Fibroblast of peridontal ligament (primary cell): ENCODE measurements at regions not wholly inside any gene's neighbourhood (a gene's known extent, or its start where the extent isn't known, plus 50 kb on each side); places are given as distances from the start of the nearest gene placed in this dataset.
A peak's percentile ranks its signal among the peaks of the same experiment; 100 is the strongest.
"Not testable (repeated sequence)": the region's sequence is repeated elsewhere in the genome, so short reads cannot be mapped to it uniquely, and the experiment has no call there.

ENCODE experiments used
- DNase-seq: peaks from one replicate; pipeline ENCODE4 v3.0.0-alpha.2; 2010; ENCODE audit errors: extremely low read depth

DNA sequence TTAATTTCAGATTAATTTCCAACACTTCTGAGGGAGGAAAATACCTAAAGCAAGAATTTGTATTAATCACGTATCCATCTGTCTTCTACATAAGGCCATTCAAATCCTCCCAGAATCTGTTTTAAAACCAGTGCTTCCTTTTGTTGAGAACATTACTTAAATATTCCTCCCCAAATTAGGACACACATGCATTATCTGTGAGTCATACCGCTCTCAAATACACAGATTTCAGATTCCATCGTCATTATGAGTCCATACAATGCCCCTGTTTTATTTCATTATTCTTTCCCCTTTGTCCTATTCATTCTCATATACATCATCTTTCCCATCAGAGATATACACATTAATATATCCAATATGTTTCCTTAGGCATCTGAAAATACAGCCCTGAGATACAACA, 57.3 kb upstream of the PRSS12 start:
- DNase-seq, result peak; percentile 77

- DNase-seq, result peak; percentile 81
Observed at GRCh38 chr4:118417325-118417724, 64.5 kb upstream of the PRSS12 start.

DNA sequence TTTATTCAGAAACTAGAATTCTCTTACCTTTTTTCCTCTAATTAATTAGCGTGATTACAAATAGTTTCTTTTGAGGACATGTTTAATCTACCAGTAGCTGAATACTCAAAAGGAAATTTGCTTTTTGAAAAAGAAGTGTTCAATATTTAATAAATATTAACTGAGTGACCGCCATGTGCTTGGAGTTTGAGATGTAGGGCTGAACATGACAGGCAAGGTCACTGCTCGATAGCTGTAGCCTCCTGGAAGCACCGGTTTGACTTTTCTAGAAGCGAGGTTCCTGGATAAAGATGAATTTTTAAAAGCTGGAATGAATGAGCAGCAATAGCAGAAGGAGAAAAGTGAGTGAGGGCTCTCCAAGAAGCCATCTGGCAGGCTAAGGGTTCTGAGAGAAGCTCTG, 65.0 kb upstream of the PRSS12 start:
- not testable (repeated sequence) for DNase-seq

DNA sequence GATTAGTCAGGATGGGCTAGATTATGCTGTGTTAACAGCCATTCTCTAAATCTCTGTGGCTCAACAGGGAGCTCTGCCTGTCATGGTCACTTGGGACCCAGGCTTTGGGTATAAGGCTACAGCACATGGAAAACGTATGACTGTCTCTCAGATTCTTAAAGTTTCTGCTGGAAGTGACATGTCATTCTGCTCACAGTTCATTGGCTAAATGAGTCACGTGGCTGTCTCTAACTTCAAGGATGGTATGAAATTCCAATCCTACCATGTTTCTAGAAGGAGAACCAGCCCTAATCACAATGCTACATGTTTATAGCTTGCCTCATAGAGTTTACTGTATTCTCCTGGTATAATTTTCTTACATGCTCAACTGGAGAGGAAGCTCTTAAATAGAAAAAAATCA, 65.6 kb upstream of the PRSS12 start:
- not testable (repeated sequence) for DNase-seq

- DNase-seq, result not testable (repeated sequence)
Observed at GRCh38 chr4:118419626-118420025, 66.8 kb upstream of the PRSS12 start.

- DNase-seq, result peak; percentile 58
Observed at GRCh38 chr4:118424062-118424461, 71.3 kb upstream of the PRSS12 start.

- DNase-seq, result not testable (repeated sequence)
Observed at GRCh38 chr4:118428881-118429280, 76.1 kb upstream of the PRSS12 start.

DNA sequence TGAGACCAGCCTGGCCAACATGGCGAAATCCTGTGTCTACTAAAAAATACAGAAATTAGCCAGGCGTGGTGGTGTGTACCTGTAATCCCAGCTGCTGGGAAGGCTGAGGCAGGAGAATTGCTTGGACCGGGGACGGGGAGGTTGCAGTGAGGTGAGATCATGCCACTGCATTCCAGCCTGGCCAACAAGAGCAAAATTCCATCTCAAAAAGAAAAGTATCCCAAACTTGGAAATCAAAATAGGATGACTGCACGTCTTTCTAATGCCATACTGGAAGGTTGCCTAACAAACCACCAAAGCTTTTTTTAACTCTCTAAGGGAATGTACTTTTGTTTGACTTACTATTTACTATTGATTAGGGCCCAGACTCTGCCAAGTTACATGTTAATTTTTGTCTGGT, 79.6 kb upstream of the PRSS12 start:
- DNase-seq, result peak; percentile 39

GRCh38 chr4:118433612-118434375, 81.0 kb upstream of the PRSS12 start:
- not testable (repeated sequence) for DNase-seq

GRCh38 chr4:118435415-118435814, 82.6 kb upstream of the PRSS12 start:
- not testable (repeated sequence) for DNase-seq

DNA sequence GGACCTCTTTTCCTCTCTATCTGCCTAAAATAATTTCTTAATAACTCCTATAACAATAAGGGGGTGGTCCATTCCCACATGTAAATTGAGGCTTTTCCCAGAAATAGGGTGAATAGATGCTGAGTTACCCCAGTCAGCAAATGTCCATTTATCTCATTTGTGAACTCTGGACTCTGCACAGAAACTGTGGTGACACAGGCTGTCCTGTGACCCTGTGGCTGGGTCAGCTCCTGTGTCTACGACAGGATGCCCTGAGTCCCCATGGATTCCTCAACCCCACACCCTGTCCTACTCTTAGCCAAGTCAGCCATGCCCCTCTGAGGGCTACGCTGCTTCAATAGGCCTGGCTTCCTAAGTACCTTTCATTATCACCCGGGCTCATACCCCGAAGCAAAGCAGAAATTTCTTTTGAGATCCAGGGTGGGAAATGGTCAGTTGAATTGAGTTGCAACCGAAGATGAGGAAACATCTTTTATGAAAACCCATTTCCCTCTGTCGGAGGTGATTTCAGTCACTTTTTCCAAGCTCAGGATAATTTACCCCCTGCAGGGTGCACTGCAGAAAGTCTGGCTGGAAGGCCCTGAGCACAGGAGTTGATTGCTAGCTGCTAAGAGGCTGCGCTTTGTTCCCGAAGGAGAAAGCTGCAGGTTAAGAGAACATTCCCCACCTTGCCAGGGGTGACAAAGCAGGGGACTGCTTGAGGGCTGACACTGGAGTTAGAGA, 89.5 kb upstream of the PRSS12 start:
- DNase-seq, result not testable (repeated sequence)

GRCh38 chr4:118447397-118447796, 94.6 kb upstream of the PRSS12 start:
- DNase-seq, result not testable (repeated sequence)

DNA sequence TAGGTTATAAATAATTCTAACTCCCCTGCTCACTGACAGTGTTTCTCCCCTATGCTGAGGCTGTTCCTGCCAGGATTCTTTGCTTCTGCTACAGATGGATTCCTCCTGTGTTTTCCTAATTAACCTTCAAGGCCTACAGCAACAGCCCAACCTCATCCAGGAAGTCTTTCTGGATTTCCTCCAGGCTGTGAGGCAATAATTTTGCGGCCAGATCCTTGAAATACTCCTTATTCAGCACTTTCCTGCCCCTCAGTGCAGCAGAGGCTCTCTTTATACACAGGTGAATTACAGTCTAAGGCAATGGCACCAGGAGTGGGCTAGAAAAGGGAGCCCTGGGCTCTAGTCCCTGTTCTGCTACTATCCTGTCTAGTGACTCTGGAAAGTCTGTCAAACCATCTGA, 102.1 kb upstream of the PRSS12 start:
- DNase-seq, result peak; percentile 25

DNA sequence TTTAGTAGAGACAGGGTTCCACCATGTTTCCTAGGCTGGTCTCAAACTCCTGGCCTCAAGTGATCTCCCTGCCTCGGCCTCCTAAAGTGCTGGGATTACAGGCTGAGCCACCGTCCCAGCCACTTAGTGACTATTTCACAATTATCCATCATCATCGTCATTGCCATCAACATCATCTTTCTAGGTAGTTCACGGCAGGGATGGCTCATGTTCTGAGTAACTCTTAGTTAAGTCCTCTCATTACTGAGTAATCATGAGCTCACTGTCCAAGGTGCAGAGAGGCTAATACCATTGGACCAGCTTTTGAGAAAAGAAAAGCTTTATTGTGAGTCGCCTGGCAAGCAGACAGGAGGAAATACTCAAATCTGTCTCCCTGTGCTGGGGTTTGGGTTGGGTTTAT, 108.6 kb upstream of the PRSS12 start:
- peak; percentile 9 for DNase-seq

DNA sequence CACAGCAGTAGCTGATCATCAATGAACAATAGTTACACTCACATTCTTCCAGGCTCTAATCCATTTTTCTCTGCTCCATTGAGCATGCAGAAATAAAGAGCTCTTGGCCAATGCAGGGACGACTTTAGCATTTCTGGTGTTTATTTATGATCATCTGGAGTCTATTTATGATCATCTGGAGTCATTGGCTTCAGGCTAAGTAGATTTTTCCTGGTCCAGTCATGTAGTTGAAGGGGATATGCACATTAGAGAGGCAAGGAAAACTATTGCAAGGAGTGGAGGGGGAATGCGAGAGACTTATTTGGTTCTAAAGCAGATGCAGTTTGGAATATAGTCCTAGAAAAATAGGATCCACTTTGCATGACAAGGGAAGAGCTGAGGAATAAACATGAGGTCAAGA, 113.0 kb upstream of the PRSS12 start:
- DNase-seq, result peak; percentile 91

DNA sequence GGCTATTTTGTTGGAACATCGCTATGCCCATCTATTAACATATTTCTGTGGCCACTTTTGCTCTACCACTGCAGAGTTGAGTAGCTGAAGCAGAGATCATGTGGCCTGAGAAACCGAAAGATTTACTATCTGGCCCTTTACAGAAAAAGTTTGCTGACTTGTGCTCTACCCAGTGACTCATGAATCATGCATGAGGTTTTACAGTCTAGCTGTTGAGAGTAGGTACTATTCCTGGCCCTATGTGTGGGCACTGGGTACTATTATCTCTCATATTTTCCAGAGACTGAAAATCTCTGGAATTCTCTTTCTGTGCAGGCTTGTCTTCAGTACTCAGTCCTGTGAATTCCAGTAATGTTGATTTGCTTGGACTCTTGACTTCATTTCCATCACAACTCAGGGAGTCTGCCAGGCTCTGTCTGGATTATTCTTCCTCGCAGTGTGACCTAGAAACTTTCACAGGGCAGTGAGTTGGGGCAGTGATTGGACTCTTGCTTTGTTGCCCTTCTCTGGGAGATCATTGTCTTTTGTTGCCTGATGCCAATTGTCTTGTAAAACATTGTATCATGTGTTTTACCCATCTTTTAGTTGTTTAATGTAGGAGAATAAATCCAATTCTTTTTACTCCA, 121.3 kb upstream of the PRSS12 start:
- peak; percentile 67 for DNase-seq

DNA sequence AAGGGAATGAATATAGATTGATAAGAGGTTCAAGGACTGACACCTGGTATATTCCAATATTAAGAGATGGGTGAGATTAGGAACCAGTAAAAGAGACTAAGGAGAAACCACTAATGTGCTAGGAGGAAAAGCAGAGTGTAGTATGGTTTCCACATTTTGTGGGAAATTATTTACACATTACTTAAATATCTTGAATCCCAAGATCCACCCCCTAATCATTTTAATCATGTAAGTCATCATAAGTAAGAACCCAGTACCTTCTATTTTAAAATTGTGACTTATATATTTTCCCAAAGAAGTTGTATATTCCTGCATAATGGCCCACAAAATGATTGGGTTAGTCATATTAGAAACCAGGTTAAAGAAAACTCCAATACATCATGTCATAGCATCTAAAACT, 122.0 kb upstream of the PRSS12 start:
- not testable (repeated sequence) for DNase-seq

DNA sequence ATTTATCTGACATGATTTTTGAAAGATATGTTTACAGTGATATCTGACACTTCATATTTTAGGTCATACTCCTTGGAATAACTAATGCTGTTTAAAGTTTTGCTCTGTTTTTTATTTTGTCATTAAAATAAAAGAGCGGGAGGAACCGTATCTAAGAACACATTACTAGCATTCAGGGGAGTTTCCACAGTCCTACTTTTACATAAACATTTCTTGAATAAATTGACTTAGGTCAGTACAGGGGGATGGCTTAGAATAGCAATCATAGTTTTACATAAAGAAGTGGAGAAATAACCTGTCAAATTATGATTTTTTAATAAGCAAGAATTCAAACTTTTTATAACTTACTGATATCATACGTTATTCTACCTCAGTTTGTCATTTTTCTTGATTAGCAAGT, 123.1 kb upstream of the PRSS12 start:
- not testable (repeated sequence) for DNase-seq

DNA sequence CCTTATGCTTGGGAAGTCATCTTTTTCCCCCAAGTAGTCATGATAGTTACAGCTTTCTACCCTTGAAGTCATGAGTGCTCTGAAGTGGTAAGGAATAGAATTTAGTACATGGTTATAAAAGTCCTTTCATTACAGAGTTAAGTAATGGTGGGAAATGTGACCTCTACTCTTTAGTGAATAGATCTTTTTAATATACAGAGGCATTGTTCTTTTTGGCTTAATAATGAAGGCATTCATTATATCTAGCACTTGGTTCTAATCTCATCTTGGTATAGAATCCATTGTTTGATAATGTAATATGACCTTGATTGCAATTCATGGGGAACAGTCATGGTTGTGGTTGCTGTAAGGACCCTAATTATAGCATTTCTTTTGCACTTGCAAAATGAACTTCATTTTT, 125.0 kb upstream of the PRSS12 start:
- not testable (repeated sequence) for DNase-seq

DNA sequence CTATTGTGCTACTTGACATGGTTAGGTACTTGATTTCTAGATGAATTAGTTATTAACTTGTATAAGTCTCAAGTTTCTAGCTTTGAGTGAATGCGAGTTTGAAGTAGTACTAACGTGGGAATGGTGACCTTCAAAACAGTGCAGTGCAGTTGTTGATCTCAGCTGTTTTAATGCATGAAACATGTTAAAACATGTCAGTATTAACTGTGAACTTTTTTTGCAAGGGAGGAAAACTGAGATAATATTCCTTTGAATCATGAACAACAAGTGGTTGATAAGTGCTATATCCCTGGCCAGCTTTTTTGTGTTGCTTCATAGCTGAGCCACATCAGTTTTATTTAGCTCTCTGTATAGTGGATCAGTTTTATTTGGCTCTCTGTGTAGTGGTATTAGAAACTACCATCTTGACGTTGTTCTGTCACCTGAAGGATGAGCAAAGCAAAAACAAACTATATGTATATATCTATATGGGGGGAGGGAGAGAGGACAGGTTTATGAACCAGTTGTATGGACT, 133.1 kb upstream of the PRSS12 start:
- not testable (repeated sequence) for DNase-seq

DNA sequence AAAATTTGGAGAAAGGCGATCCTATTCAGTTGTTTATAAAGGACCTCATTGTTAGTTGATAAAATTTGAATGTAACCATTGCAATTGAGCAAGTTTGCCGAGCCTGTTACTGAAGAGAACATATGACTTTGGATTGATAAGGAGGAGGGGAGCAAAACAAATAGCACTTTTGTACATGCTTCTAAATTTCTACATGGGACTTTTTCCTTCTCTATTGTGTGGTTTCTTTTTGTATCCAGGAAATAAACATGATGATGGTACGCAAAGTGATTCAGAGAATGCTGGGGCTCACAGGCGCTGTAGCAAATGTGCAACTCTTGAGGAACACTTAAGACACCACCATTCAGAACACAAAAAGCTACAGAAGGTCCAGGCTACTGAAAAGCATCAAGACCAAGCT, 140.2 kb upstream of the PRSS12 start:
- not testable (repeated sequence) for DNase-seq

DNA sequence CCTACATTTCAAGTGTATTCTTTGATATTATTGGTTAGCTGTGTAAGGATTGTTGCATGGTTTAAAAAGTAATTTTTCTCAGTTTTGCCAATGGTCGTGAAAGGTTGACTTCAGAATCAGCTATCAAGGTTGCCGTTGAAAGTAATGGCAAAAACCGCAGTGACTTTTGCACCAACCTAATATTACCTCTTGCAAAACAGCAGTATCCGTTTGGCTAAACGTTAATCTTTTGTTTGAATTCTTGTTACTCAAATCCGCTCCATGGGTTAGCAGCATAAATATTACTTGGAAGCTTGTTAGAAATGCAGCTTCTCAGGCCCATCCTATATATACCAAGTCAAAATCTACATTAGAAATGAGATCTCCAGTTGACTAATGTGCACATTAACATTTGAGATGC, 141.6 kb upstream of the PRSS12 start:
- DNase-seq, result not testable (repeated sequence)
